CD4-positive, alpha-beta T cell (primary cell): ENCODE measurements at regions not wholly inside any gene's neighbourhood (a gene's known extent, or its start where the extent isn't known, plus 50 kb on each side); places are given as distances from the start of the nearest gene placed in this dataset.

Source experiments
- ATAC-seq: fragments of 200-7000 bp; cut with Tn5 transposase; one replicate; pipeline ENCODE4 v1.10.0; 2022; ENCODE audit warnings: mild to moderate bottlenecking; ENCODE audit not compliant: poor library complexity
- CTCF ChIA-PET: fragments of 350-600 bp; sonication (Branson Sonifier 250); formaldehyde crosslinking; loops from one replicate; lab custom pipeline; 2021; ENCODE audit warnings: antibody characterized with exemption, inconsistent platforms; lab: Charles Lee
- POLR2A ChIA-PET: fragments of 350-600 bp; sonication (Branson Sonifier 250); formaldehyde crosslinking; loops from one replicate; lab custom pipeline; 2021; ENCODE audit warnings: antibody characterized with exemption, inconsistent platforms; lab: Charles Lee
- DNase-seq, 14 experiments: peaks; one replicate each; pipeline ENCODE4 v3.0.0-alpha.2; 2013 to 2020; ENCODE audit warnings: mixed read lengths in 2 of 14
- H3K27ac ChIP-seq, 2 donors: one replicate each; pipeline versions ENCODE4 v1.5.1 to v1.7.0; 2013; ENCODE audit warnings: low read length in 2 of 2, low read depth in 1 of 2, mild to moderate bottlenecking in 1 of 2
- H3K27me3 ChIP-seq, 2 experiments: 1 replicate in 1 of 2; 2 replicates in 1 of 2; pipeline versions ENCODE4 v1.6.1 to v1.7.0; 2013; ENCODE audit warnings: low read length in 2 of 2, control low read depth in 1 of 2, mild to moderate bottlenecking in 1 of 2, moderate library complexity in 1 of 2; ENCODE audit not compliant: insufficient read depth in 2 of 2, control insufficient read depth in 1 of 2
- H3K36me3 ChIP-seq: one replicate; pipeline ENCODE4 v1.6.1; 2013; ENCODE audit warnings: low read length, control low read depth; ENCODE audit not compliant: insufficient read depth
- H3K4me1 ChIP-seq: one replicate; pipeline ENCODE4 v1.6.1; 2013; ENCODE audit warnings: low read length, control low read depth; ENCODE audit not compliant: insufficient read depth
- H3K4me3 ChIP-seq: one replicate; pipeline ENCODE4 v1.5.1; 2013; ENCODE audit warnings: mild to moderate bottlenecking, low read length, moderate library complexity
- H3K9me3 ChIP-seq, 2 experiments: 1 replicate in 1 of 2; 2 replicates in 1 of 2; pipeline versions ENCODE4 v1.6.1 to v1.7.0; 2013; ENCODE audit warnings: low read length in 2 of 2, mild to moderate bottlenecking in 2 of 2, control low read depth in 1 of 2, moderate library complexity in 1 of 2; ENCODE audit not compliant: control insufficient read depth in 1 of 2, insufficient read depth in 1 of 2
- H3K27ac Mint-ChIP-seq: one replicate; pipeline ENCODE4 v1.8.0; 2020; ENCODE audit warnings: mixed read lengths
- H3K27me3 Mint-ChIP-seq: one replicate; pipeline ENCODE4 v1.8.0; 2021; ENCODE audit warnings: mixed read lengths
- H3K36me3 Mint-ChIP-seq: one replicate; pipeline ENCODE4 v1.8.0; 2021; ENCODE audit warnings: low read depth, mixed read lengths
- H3K4me1 Mint-ChIP-seq: one replicate; pipeline ENCODE4 v1.8.0; 2021; ENCODE audit warnings: low read depth, mixed read lengths
- H3K4me3 Mint-ChIP-seq: one replicate; pipeline ENCODE4 v1.8.0; 2020; ENCODE audit warnings: mild to moderate bottlenecking, mixed read lengths
- H3K9me3 Mint-ChIP-seq: one replicate; pipeline ENCODE4 v1.8.0; 2020; ENCODE audit warnings: mixed read lengths
- CTCF ChIP-seq: fragments of 200-600 bp; IDR thresholded peaks from one replicate; pipeline ENCODE4 v1.8.0; 2022; ENCODE audit warnings: antibody characterized with exemption, mild to moderate bottlenecking
- intact Hi-C, 2 experiments: fragments of 100-400 bp; cut with DNase I in 1 of 2; cut with micrococcal nuclease in 1 of 2; formaldehyde crosslinking; loops; one replicate each; pipeline versions ENCODE4 v1.15.1 to v1.9.0; 2023 to 2025; cut with DNase I, micrococcal nuclease

GRCh38 chr1:55526716-55527115 lies 311.6 kb upstream of the USP24 start:
- no peaks in the 10 kb centered on the region for H3K4me1 Mint-ChIP-seq
- no peak overlapping the region for H3K4me3 Mint-ChIP-seq
- Histone ChIP-seq H3K36me3 (no peaks in the 10 kb centered on the region), H3K4me3 (no peak overlapping the region), H3K27me3 (no peaks in the 10 kb centered on the region), H3K27ac (no peak overlapping the region), H3K4me1 (no peaks in the 10 kb centered on the region), H3K9me3 (no peaks in the 10 kb centered on the region)
- H3K9me3 Mint-ChIP-seq = no peaks in the 10 kb centered on the region
- no peak for TF ChIP-seq CTCF
- no peak overlapping the region for H3K27ac Mint-ChIP-seq
- peaks cover 9% of the 10 kb centered on the region for H3K27me3 Mint-ChIP-seq
- intact Hi-C loops = no loop called here
- ChIA-PET POLR2A (no interaction called here), CTCF (no interaction called here)
- DNase-seq = no peak
- no peak for ATAC-seq
- no peaks in the 10 kb centered on the region for H3K36me3 Mint-ChIP-seq

- intact Hi-C loops = no loop called here
- H3K27ac Mint-ChIP-seq = no peak overlapping the region
- H3K9me3 ChIP-seq = no peaks in the 10 kb centered on the region
- CTCF ChIA-PET = no interaction called here
- no peaks in the 10 kb centered on the region for H3K36me3 Mint-ChIP-seq
- ATAC-seq (no peak), DNase-seq (no peak)
- TF ChIP-seq CTCF = no peak
- no peak overlapping the region for H3K27ac ChIP-seq
- no peak overlapping the region for H3K4me3 Mint-ChIP-seq
- H3K4me1 Mint-ChIP-seq = no peaks in the 10 kb centered on the region
- H3K36me3 ChIP-seq = no peaks in the 10 kb centered on the region
- H3K27me3 ChIP-seq = no peaks in the 10 kb centered on the region
- no peak overlapping the region for H3K4me3 ChIP-seq
- peaks cover 3% of the 10 kb centered on the region for H3K27me3 Mint-ChIP-seq
- POLR2A ChIA-PET = no interaction called here
- H3K9me3 Mint-ChIP-seq = no peaks in the 10 kb centered on the region
- H3K4me1 ChIP-seq = no peaks in the 10 kb centered on the region
These were observed 308.8 kb upstream of the USP24 start for GRCh38 chr1:55524006-55524405.

GRCh38 chr1:55522982-55523381 lies 307.8 kb upstream of the USP24 start:
- no peak overlapping the region for H3K27ac ChIP-seq
- H3K27me3 Mint-ChIP-seq = peaks cover 7% of the 10 kb centered on the region
- intact Hi-C loops = no loop called here
- POLR2A ChIA-PET = no interaction called here
- H3K27me3 ChIP-seq = no peaks in the 10 kb centered on the region
- no peaks in the 10 kb centered on the region for H3K4me1 ChIP-seq
- no peaks in the 10 kb centered on the region for H3K36me3 ChIP-seq
- H3K4me3 Mint-ChIP-seq = no peak overlapping the region
- no peaks in the 10 kb centered on the region for H3K9me3 ChIP-seq
- no peaks in the 10 kb centered on the region for H3K4me1 Mint-ChIP-seq
- H3K9me3 Mint-ChIP-seq = no peaks in the 10 kb centered on the region
- no peaks in the 10 kb centered on the region for H3K36me3 Mint-ChIP-seq
- CTCF ChIA-PET = no interaction called here
- DNase-seq (no peak), ATAC-seq (no peak)
- no peak for TF ChIP-seq CTCF
- no peak overlapping the region for H3K4me3 ChIP-seq
- no peak overlapping the region for H3K27ac Mint-ChIP-seq
